ENCODE measurements at regions not wholly inside any gene's neighbourhood (a gene's known extent, or its start where the extent isn't known, plus 50 kb on each side); places are given as distances from the start of the nearest gene placed in this dataset.
A peak's percentile ranks its signal among the peaks of the same experiment; 100 is the strongest.

- no peak for DNase-seq (ENCODE audit: low spot score)
These were observed 258.9 kb upstream of the EPHA4 start for GRCh38 chr2:221831051-221831450.

- DNase-seq (ENCODE audit: low spot score): no peak
These were observed 250.3 kb upstream of the EPHA4 start for GRCh38 chr2:221822416-221822815.

DNA sequence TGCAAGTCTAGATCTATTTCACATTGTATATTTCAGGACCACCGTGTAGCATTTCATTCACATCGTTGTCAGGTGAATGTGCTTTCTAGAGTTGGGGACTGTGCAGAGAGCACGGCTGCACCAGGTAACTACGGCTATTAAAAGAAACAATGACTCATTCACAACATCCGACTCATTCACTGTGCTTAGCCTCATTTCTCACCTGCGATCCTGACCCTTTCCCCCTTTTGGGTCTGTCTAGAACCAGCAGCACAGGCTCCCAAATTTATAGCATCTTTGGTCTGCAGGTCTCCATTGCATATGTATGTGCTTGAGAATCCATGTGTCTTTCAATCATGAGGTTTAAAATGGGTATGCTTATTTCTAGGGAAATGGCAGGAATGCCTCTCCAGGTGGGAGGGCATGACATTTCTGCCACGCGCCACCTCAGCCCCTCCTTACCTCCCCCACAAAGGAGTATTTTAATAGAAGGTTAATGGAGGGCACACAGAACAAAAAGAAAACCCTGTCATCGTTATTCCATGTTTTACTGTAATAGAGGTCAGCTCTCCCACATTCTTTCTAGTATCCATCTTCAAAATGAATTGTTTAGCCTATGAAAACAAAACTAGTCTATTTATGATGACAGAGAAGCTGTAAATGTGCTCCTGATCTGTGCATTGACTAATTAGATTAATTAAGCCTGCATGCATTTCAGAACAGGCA, 246.7 kb upstream of the EPHA4 start:
- no peak for DNase-seq (ENCODE audit: low spot score)

DNA sequence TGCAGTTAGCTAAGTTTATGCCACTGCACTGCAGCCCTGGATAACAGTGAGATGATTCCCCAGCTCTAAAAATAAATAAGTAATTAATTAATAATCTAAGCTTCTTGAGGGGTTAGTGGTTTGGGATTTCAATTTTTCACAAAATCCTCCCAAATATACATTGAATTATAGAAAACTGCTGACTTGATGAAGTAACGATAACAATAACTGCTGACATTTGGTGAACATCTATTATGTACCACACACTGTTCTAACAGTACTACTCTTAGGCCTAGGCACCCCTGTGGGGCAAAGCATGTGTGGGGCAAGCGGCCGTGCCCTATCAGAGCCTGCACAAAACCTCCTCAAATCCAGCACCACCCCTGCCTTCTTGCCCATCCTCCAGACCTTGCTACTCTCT, 245.8 kb upstream of the EPHA4 start:
- no peak for DNase-seq (ENCODE audit: low spot score)

- no peak for DNase-seq (ENCODE audit: low spot score)
These were observed 244.9 kb upstream of the EPHA4 start for GRCh38 chr2:221817052-221817451.

DNA sequence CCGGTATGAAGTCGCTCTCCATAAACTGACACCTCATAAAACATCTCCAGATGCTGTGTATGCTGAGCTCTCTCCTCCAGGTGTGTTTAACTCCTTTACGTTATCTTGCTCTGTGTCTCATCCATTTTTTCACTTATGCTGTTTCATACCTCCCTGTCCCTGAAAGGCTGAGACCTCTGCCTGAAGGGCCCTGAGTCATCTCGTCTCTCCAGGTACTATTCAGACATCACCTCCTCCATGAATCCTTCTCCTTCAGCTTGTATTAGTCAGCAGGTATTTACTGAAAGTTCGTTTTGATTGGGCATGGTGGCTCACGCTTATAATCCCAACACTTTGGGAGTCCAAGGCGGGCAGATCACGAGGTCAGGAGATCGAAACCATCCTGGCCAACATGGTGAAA, 244.5 kb upstream of the EPHA4 start:
- DNase-seq (ENCODE audit: low spot score): no peak

DNA sequence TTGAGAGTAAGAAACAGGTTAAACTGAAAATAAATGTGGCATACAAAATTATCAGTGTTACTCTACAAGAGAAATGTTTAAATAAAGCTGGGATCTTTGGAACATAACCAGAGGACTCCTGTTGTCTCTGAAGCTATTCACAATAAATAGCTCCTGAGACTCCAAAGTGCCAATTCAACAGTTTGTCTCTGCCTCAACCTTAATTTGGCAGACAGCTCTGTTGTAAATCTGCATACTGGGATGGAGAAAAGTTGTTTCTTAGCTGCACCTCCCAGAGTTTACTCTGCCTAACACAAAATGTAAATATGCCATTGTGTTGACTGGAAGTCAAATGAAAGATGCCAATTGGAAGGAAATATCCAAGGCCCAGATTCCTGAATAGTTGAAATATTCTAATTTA, 238.5 kb upstream of the EPHA4 start:
- DNase-seq (ENCODE audit: low spot score): no peak

- no peak for DNase-seq (ENCODE audit: low spot score)
These were observed 238.1 kb upstream of the EPHA4 start for GRCh38 chr2:221810245-221810644.

DNA sequence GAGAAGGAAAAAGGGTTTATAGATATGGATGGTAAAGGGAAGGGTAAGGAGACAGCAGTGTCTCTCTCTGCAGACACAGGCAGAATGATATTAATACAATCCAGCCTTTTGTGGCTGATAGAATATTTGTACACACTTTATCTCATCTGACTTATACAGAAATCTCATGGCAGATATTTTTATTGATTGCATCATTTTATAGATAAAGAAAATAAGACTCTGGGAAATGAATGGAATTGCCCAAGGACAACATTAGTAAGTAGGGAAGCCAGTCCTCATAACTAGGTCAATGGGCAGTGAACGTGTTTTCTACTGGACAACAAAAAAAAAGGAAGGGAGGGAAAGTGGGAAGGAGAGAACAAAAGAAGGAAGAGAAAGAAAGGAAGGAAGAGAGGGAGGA, 236.4 kb upstream of the EPHA4 start:
- no peak for DNase-seq (ENCODE audit: low spot score)

- DNase-seq (ENCODE audit: low spot score): no peak
These were observed 235.6 kb upstream of the EPHA4 start for GRCh38 chr2:221807706-221808105.

GRCh38 chr2:221802089-221802488, 230.0 kb upstream of the EPHA4 start:
- no peak for DNase-seq (ENCODE audit: low spot score)

- DNase-seq (ENCODE audit: low spot score): no peak
These were observed 220.9 kb upstream of the EPHA4 start for GRCh38 chr2:221792971-221793521.

DNA sequence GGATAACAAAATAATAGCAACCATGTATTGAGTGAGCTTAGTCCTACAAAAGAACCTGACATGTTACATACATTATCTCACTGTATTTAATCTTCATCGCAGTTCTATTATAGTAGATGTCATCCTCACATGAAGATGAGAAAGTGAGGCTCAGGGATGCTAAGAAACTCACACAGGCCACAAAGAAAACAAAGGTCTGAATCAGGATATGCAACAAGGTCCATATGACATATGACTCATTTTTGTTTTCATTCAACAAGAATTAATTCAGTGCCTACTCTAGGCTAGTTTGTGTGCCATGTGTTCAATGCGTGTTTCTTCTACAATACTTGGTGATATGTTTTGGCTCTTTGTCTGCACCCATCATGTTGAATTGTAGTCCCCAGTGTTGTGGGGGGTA, 219.7 kb upstream of the EPHA4 start:
- no peak for DNase-seq (ENCODE audit: low spot score)

- DNase-seq (ENCODE audit: low spot score): no peak
These were observed 215.5 kb upstream of the EPHA4 start for GRCh38 chr2:221787561-221787960.

GRCh38 chr2:221786297-221786926, 214.3 kb upstream of the EPHA4 start:
- no peak for DNase-seq (ENCODE audit: low spot score)

DNA sequence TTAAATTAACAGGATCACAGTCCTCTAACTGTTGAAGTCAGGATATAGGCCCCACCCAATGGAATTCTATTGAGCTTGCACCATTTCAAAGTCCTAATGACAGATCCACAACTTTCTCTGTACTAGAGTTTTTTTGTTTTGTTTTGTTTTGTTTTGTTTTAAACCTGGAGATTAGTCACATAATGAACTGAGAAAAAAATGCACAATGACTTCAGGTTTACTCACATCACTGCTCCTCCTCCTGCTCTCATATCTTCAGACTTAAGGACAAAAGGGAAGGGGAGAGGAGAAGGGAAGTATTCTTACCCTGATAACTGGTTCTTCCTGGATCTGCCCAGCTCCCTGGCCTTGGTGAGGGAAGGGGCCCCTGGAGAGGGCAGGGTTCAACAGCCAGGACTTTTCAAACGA, 208.2 kb upstream of the EPHA4 start:
- no peak for DNase-seq (ENCODE audit: low spot score)

DNA sequence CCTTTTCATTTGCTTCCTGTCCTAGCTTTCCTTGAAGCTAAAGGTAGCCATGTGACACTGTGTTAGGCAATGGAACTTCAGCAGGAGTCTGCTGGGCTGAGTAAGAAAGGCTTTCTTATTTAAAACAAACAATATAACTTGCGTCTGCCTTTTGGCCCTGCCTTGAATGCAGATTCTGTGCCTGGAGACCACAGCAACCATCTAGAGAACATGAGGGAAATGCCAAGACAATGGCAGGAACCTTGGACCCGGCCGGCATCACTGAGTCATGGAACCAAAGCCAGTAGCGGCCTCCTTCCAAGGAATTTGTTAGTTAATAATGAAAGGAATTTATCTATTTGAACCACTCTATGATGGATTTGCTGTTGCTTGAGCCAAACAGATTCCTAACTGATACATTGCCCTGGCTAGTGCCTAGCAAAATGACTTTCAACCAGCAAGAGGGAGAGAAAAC, 207.5 kb upstream of the EPHA4 start:
- DNase-seq (ENCODE audit: low spot score): peak; percentile 17

DNA sequence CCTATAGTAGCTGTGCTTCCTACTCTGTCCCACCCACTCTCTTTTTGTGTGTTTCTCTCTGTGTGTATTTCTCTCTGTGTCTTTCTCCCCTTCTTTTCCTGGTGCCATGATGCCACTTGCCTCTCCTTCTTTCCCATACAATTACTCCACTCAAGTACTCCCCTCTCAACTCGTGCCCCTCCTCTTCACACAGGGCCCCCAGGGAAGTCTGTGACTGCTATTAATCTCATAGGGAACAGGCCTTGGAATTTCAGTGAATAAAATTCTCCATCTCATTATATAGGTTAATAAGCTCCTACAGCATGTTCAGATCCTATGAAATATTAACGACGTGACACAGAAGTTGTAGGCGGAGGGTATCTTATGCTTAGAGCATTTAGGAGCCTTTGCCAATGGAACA, 205.9 kb upstream of the EPHA4 start:
- DNase-seq (ENCODE audit: low spot score): no peak

DNA sequence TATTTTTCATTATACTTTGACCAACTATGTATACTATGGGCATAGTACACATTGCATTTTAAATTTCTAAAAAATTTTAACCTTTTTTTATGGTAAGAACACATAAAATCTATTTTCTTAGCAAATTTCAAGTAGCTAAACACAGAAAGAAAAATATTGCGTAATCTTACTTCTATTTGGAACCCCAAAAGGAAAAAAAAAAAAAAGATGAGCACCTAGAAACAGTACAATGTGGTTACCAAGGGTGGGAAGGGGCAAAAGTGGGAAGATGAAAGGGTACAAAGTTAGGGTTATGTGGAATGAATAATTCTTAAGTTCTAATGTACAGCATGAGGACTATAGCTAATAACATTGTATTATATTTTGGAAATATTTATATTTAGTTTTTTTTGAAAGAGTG, 205.0 kb upstream of the EPHA4 start:
- no peak for DNase-seq (ENCODE audit: low spot score)

DNA sequence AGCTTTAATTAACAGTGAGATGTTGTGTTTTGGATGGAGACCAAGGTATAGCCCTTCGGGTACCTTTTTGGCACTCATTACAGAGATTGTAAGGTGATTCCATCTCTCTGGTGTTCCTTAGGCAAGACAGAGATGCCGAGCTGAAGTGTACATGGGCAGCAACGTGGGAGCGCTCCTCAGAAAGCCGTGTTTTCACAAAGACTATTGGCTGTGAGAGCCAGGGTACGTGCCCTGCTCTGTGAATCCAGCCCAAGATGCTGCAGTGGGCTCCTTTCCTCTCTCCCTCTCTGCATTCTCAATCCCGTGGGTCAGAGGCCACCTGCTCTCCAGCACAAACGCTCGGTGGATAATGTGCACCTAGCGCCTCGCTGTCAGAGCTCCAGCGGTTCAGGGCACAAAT, 203.0 kb upstream of the EPHA4 start:
- no peak for DNase-seq (ENCODE audit: low spot score)

DNA sequence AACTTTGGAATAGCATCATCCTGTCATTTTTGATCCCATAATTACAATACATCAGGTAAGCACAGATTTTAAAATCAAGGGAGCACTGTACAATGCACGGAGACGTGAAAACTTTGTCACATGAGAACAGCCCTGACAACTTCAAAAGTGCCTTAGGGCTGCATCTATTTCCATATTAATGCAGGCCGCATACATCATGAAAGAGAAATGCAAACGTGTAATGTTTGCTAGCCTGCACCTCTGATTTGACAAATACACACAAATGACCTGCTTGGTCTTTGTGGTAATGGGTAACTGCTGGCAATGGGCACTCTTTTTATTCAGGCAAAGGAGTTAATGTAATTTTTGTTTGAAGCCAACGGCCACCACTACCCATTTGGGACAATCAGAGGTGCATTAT, 202.0 kb upstream of the EPHA4 start:
- DNase-seq (ENCODE audit: low spot score): no peak

DNA sequence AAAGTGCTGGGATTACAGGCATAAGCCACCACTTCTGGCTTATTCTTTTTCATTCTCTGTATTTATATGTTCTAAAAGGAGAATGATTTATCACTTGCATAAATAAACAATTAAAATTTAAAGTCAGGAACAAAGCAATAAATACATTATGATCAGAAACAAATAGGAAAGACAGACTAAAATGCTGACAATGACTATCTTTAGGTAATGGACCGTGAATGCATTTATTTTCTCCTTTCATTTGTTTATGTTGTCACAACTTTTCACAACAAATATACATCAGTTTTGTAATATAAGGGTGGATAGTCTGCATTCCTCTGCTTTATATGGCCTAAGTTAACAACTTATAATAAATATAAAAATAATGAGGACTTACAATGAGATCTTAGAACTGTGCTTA, 199.2 kb upstream of the EPHA4 start:
- DNase-seq (ENCODE audit: low spot score): no peak
